HG02759 (cell line): ENCODE measurements at regions not wholly inside any gene's neighbourhood (a gene's known extent, or its start where the extent isn't known, plus 50 kb on each side); places are given as distances from the start of the nearest gene placed in this dataset.
"Not testable (repeated sequence)": the region's sequence is repeated elsewhere in the genome, so short reads cannot be mapped to it uniquely, and the experiment has no call there.

Source experiments
- ATAC-seq: cut with Tn5 transposase; IDR thresholded peaks from one replicate; pipeline ENCODE4 v1.9.1; 2021; ENCODE audit warnings: mild to moderate bottlenecking, moderate library complexity; ENCODE audit not compliant: unreplicated experiment

DNA sequence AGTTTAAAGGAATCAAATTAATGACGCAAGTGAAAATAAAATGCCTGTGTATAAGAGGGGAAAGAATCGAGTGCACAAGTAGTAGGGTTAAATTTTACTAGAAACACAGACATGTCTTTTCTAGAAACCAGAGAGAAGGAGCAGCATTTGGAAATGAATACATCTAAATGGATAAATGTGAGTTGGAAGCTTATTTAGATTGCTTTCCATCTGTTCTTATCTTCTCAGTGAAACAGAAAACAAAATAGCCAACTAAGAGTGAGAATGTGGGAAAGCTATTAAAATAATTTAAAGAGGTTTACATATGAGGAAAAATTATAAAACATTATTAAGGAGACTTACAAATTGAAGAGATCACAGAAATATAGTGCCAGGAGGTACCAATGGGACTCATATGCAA is 1818.9 kb upstream of the FLRT2 start:
- no peak for ATAC-seq

DNA sequence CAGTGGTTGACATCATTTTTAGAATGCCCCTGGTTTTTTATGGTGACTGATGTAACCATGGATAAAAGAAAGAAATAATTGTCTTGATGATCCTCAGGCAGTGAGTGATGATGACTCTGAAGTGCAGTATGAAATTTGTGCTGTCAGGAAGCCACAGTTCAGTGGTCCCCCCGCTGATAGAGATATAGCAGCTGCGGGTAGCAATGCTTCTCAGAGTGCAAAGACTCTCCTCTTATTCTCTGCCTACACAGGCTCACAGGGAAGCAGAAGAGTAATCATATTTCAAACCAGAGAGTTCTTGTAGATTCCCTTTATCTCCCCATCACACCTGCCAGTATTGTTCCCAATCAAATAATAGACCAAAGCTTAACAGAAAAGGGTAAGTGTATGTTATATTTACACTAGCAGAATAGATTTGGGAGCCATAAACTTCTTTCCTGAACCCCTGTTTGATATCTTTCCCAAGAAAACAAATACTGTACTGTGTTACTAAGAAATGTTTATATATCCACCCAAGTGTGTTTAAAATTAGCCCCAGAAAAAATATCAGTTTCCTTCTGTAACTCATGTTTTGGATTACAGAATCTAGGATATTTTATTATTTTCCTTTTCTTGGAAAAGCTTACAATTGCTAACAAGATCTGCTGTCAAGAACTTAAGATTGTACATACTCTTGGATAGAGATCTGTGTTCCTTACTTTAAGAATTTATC is 1817.4 kb upstream of the FLRT2 start:
- no peak for ATAC-seq

DNA sequence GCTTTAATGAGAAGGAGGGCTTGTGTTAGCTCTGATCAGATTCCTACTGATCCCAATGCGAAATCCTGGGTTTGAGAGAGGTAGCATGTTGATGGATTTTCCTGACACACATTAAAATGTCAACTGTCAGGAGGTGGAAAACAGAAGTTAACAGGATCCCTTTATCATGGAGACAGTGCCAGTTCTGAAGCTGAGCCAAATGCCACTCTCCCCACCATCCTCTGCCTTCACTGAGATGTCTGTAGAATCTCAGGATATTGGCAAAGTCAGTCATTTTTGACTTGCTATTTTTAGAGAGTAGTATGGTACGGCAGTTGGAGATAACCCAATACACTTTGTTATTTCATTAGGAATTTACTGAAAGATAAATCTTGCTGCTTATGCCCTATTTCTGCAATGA is 1816.2 kb upstream of the FLRT2 start:
- ATAC-seq: no peak

DNA sequence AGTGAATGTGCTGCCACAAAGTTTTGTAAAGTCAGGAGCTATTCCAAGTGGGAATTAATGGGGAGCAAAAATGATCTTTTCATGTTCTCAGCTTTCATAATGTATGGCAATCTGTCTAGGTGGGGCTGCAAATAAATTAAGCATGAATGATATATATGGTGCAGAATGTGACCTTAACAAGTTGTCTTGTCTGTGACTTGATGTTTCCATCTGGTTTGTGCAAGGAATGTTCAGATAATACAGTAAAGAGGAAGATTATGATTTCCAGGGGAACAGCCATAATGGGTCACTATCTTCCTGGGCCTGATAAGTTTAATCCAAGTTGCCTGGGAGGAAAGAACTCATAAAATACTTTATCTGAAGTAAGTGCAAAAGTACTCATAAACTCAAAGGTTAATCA is 1815.8 kb upstream of the FLRT2 start:
- ATAC-seq: no peak

DNA sequence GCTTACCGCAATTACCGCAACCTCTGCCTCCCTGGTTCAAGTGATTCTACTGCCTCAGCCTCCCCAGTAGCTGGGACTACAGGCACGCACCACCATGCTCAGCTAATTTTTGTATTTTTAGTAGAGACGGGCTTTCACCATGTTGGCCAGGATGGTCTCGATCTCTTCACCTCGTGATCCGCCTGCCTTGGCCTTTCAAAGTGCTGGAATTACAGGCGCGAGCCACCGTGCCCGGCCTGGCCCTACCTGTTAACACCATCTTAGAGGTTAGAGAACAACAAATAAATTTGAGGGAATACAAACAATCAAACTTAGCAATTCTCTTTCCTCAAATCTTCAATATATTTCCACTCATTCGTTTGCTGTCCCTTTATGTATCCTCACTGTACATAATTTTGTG is 1810.5 kb upstream of the FLRT2 start:
- not testable (repeated sequence) for ATAC-seq

DNA sequence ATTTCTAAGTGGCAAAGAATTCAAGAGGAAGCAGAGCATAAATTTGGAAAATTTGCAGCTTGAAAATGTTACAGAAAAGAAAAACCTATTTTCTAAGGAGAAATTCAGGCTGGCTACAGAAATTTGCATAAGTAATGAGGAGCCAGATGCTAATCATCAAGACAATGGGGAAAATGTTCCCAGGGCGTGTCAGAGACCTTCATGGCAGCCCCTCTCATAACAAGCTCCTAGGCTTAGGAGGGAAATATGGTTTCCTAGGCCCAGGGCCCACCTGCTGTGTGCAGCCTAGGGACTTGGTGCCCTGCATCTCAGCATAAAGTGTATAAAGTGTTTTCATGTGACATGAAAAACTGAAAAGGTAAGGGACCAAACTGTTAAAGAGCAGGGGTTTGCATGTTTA is 1796.3 kb upstream of the FLRT2 start:
- no peak for ATAC-seq

DNA sequence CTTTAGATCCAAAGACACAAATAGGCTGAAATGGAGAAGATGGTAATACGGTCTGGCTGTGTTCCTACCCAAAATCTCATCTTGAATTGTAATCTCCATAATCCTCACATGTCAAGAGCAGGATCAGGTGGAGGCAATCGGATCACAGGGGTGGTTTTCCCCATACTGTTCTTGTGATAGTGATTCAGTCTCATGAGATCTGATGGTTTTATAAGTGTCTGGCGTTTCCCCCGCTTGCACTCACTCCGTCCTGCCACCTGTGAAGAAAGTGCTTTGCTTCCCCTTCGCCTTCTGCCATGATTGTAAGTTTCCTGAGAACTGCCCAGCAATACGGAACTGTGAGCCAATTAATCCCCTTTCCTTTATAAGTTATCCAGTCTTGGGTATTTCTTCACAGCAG is 1795.5 kb upstream of the FLRT2 start:
- no peak for ATAC-seq

DNA sequence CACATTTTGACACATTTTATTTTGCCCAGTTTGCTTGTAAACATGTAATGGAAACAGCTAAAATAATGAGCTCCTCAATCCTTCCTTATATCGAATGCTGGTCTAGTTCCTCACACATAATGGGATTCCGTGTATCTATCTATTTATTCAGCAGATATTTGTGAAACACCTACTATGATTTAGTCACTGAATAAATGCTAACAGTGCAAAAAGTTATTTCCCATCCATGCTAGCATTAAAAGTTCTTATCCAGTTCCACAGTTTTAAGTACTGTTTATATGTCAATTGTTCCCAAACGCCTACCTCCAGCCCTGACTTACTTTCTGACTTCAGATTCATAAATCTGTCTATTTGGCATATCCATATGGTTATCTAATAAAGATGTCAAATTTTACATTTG is 1788.7 kb upstream of the FLRT2 start:
- ATAC-seq: no peak

DNA sequence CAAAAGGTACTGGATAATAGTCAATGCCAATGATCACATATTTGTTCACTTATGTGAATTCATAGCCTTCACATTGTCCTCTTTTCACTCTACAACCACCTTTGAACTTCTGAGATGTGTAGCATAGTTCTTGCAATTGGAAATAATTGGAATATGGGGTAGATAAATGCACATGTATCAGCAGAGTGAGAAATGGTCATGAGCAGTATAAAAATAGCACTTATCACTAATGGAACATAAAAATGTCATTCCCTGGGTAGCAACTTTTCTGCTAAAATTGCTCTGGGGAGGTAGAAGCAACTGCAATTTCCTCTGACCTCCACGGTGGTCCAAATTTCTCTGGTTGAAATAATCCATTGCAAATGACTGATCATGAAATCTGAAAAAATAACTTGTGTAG is 1785.7 kb upstream of the FLRT2 start:
- no peak for ATAC-seq

DNA sequence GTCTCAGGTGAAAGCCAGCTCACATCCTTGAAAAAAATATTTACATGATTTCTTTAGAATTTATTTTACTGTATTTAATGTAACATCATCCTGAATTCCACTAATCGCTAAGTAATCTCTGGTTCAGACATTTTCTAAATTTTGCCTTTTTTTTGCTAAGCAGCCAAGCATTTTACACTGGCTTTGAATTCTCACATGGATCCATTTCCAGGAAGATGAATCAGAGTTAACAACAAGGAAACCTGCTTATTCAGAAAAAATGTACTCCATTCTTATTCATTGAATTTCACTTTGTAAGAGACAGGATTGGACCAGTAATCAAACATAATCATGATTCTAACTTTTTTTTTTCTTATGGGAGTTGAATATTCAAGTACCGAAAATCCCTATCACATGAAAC is 1785.1 kb upstream of the FLRT2 start:
- ATAC-seq: no peak

DNA sequence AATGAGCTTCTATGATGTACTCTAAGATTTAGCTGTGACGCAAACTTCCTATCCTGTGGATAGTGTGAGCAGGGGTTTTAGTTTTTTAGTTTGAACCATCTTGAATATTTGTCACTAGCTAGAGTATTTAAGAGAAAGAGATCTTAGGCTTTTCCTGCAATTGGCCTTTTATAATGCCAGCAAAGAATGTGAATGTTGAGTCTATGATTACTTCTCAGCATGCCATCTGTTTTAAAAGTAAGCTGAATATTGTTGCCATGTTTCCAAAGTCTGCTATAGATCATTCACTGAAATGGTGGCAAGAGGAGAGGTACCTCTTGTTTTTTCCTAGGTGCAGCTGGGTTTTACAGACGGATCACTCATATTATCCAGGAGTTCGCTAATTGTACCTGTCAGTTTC is 1783.6 kb upstream of the FLRT2 start:
- no peak for ATAC-seq

DNA sequence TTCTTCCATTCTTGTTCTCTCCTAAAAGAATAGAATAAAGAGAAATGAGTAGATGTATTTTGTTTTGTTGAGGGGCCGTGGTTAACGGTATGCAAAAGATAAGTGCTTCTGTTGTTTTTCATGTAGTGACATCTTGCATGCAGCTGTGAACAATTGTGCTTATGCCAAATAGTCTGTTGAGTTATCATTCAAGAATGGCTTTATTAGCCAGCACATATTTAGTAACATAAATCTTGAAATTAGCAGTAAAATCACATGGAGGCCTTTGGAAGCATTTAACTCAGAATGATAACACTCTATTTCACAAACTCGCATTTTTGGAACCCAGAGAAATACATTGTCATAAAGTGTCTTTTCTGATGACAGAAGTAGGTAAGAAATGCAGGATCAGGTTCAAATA is 1772.0 kb upstream of the FLRT2 start:
- no peak for ATAC-seq

DNA sequence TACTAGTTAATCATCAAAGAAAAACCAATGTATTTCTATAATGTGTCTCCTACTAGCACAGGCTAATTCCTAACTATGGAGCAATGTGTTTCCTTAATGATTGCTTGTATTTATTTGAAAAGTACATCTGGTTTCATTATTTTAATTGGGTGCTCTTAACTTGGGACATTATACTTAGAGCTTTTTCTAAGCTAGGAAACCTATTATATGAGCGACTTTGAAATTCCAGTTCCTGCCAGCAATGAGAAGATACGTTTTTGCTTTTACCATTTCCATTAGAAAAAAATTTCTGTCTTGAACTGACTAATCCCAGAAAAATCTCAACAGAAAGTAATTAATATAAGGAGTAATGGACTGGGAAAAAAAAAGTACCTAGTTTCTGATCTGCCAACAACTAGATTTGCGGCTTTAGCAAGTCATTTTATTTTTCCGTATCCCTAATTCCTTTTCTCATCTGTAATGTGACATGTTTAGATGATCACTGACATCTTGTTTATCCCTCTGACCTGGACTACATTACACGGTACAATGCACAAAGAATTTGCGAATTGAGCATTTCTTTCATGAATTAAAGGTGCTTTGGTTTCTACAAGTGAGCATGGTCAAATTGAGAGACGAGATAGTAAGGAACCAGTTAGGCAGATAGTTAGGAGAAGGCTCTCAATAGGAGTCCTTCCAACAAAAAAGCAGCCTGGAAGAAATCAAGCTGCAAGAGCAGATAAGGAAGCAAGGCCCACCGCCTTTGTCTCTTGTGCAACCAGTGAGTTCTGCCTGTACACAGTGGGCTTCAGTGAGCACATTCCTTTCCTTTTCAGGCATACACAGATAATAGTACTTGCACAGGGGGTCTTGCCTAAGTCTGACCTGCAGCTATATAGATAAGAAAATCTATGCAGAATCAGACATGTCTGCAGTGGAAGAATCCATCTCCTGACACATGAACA is 1765.0 kb upstream of the FLRT2 start:
- no peak for ATAC-seq

DNA sequence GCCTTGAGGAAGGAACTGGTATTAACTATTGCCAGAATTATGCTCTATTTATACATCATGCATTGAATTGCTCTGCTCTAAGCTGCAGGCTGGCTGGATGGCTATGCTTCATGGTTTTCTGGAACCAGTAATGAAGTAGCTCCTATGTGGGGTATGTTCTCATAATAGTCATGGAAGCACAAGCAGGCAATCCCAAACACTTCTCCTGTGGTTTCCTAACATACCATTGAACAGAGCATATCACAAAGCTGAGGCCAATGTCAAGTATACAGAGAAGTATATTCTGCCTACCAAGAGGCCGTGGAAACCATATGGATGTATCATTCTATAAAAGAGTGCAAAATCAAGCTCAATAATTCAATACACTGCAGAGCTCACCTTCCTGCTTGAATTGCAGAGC is 1752.4 kb upstream of the FLRT2 start:
- no peak for ATAC-seq

DNA sequence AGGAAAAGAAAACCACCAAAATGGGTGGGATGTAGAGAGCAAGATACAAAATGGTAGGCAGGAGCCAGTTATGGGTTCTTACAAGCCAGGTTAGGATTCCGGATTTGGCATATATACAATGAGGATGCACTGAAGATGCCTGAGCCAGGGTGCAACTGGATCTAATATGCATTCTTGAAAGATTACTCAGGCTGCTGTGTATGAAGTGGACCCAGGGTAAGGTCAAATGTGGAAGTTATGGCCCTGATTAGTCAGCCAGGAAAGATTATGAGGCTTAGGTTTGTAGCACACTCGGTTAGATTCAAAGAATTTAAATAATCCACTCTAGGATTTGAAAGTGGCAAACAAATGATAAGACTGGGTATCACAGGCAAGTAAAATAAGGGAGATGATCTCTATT is 1750.7 kb upstream of the FLRT2 start:
- ATAC-seq: no peak

DNA sequence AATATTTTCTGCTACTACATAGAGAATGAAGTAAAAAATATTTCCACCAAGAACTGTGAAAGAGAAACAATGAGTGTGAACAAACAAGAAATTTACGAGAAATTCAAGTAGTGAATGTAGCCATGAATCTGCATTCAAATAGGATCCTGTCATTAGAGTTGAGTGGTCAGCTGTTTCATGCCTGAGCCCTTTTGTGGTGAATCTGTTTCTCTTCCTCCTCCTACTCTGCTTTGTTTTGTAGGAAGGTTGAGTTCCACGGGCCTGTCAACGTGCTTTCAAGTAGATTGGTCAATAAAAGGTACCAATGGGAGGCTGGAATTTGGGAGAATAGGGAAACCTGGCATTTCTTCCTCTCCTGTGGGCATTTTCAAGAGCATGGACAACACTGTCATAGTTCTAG is 1749.6 kb upstream of the FLRT2 start:
- ATAC-seq: no peak

DNA sequence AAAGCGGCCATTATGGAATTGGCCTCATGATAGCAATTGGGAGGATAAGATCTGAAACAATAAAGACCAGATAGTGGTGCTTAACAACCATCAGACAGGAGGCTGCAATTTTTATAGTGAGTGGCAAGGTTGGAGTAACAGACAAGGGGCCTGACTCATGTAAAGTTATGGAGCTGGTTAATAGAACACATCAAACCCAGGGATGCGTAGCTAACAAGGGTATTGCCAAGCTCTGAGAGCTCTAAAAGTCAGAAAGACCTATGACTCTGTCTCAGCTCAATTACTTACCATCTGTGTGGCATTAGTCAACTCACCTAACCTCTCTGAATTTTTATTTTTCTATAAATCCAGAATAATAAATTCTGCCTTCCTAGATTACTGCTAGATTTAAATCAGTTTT is 1731.5 kb upstream of the FLRT2 start:
- ATAC-seq: no peak

DNA sequence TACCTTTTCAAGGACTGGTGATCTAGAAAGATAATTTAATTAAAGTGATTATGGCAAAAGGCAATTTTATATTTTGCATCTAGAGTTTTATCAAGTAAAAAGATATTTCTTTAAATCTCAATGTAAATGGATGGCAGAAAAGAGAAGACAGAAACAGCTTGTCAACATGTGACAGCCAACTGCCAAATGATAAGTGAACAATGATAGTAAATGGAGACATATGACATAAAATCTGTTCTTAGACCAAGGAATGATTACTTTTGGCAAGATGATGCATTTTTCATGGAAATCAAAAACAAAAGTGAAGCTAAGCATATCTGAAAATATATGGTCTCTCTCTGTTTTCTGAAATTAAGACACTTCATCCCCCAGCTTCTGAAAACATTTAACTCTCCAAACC is 1730.7 kb upstream of the FLRT2 start:
- ATAC-seq: no peak

DNA sequence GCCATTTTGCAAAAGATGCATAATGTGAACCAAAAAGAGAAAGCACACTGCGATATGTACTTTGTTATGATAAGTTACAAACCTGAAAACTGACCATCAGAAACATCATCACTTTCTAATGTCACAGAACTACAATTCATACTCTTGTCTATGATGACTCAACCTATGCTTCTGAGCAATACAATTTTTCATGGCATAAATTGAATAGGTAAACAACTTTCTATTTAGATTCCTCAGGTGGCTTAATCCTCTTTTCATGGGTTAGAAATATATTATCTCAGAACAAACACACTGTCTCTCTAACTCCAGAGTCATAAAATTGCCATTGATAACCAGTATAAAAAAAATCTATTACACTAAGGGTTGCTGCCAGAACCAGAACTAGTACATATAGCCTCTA is 1715.0 kb upstream of the FLRT2 start:
- ATAC-seq: no peak

DNA sequence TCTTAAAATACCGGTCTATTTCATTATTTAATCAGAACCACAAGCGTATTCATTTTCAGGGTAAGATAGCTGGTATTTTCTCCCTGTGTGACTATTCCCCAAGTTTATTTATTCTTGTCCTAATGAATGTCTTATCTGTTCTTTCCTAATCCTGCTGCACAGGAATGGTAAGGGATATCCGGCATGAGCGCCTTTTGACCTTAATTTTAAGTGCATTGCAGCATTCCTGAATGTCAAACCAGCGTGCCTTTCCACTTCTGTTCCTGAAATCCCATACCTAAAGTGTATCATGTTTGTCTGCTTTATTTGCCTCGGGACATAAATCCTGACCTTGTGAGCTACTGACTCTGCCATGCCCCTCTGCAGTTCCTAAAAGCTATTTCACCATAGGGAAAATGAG is 1713.2 kb upstream of the FLRT2 start:
- no peak for ATAC-seq

DNA sequence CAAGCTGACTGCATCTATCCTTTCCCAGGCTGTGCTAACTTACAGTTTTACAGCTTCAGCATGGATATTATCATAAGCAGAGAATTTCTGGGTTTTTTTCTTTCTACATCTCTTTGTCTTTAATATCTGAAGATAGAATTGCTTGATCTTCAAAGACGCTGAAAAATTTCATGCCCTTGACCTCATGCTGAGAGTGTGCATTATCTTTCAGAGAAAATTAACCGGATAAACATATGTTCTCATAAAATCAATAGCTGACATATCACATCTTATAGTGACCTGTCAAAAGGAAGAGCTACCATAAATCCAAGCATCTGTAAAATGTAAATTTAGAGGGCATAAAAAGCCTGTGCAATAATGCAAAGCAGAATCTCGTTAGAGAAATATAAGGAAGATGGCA is 1704.1 kb upstream of the FLRT2 start:
- no peak for ATAC-seq

DNA sequence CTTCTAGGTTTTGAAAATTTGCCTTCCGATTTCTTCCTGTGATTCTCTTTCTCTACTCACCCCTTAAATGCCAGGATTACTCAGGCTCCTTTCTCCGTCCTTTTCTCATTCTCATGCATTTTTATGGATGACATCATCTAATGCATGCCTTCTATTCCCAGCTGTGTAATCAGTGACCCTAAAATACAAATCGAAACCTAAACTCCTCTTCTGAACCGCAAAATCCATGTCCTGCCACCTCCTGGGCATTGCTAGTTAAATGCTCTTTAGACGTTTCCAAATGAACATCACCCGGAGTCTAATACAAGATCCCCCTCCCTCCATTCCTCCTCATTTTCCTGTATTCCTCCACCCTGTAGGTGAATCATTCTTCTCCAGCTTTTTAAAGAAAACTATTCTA is 1703.1 kb upstream of the FLRT2 start:
- no peak for ATAC-seq
